ENCODE measurements at regions not wholly inside any gene's neighbourhood (a gene's known extent, or its start where the extent isn't known, plus 50 kb on each side); places are given as distances from the start of the nearest gene placed in this dataset.

- no peaks in the 10 kb centered on the region for H3K4me1 ChIP-seq (ENCODE audit: control insufficient read depth in 1 of 2, insufficient read depth in 1 of 2, low read depth in 1 of 2, low read length in 1 of 2)
- H3K4me3 ChIP-seq (ENCODE audit: low read depth in 1 of 2, low read length in 1 of 2): no peak overlapping the region
- no peaks in the 10 kb centered on the region for H3K27me3 ChIP-seq
- no peak overlapping the region for H3K27ac ChIP-seq
- no peaks in the 10 kb centered on the region for H3K36me3 ChIP-seq
- TF ChIP-seq, protein P1, sequence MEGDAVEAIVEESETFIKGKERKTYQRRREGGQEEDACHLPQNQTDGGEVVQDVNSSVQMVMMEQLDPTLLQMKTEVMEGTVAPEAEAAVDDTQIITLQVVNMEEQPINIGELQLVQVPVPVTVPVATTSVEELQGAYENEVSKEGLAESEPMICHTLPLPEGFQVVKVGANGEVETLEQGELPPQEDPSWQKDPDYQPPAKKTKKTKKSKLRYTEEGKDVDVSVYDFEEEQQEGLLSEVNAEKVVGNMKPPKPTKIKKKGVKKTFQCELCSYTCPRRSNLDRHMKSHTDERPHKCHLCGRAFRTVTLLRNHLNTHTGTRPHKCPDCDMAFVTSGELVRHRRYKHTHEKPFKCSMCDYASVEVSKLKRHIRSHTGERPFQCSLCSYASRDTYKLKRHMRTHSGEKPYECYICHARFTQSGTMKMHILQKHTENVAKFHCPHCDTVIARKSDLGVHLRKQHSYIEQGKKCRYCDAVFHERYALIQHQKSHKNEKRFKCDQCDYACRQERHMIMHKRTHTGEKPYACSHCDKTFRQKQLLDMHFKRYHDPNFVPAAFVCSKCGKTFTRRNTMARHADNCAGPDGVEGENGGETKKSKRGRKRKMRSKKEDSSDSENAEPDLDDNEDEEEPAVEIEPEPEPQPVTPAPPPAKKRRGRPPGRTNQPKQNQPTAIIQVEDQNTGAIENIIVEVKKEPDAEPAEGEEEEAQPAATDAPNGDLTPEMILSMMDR (IDR thresholded peaks at IDR 0.05): no peak
- no peaks in the 10 kb centered on the region for H3K9me3 ChIP-seq
Measured at GRCh38 chr1:4113897-4114296, 213.8 kb upstream of the C1orf174 start.

- H3K36me3 ChIP-seq: no peaks in the 10 kb centered on the region
- no peak overlapping the region for H3K4me3 ChIP-seq (ENCODE audit: low read depth in 1 of 2, low read length in 1 of 2)
- no peaks in the 10 kb centered on the region for H3K4me1 ChIP-seq (ENCODE audit: control insufficient read depth in 1 of 2, insufficient read depth in 1 of 2, low read depth in 1 of 2, low read length in 1 of 2)
- H3K27ac ChIP-seq: no peak overlapping the region
- H3K9me3 ChIP-seq: no peaks in the 10 kb centered on the region
- TF ChIP-seq, protein P1 (IDR thresholded peaks at IDR 0.05): no peak
- H3K27me3 ChIP-seq: no peaks in the 10 kb centered on the region
Measured at GRCh38 chr1:4115191-4115900, 215.3 kb upstream of the C1orf174 start.

DNA sequence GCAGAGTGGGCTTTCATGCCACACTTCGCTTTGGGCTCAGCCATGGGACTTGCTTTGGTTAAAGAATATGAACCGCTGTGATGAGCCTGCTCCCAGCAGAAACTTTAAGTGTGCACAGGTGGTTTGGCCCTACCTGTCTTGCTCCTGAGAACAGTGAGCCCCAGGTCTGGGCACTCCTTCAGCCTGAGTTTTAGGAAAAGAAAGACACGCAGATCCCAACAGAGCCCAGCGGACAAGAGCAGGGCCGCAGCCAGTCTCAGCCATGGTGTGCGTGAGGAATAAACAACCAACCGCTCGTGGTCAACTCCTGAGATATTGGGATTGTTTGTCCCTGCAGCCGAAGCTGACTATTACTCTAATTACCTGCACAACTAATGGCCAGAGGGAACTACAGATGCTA lies 217.1 kb upstream of the C1orf174 start:
- H3K4me3 ChIP-seq (ENCODE audit: low read depth in 1 of 2, low read length in 1 of 2): no peak overlapping the region
- no peaks in the 10 kb centered on the region for H3K9me3 ChIP-seq
- H3K36me3 ChIP-seq: no peaks in the 10 kb centered on the region
- H3K27me3 ChIP-seq: no peaks in the 10 kb centered on the region
- TF ChIP-seq, protein P1 (IDR thresholded peaks at IDR 0.05): no peak
- no peak overlapping the region for H3K27ac ChIP-seq
- no peaks in the 10 kb centered on the region for H3K4me1 ChIP-seq (ENCODE audit: control insufficient read depth in 1 of 2, insufficient read depth in 1 of 2, low read depth in 1 of 2, low read length in 1 of 2)

DNA sequence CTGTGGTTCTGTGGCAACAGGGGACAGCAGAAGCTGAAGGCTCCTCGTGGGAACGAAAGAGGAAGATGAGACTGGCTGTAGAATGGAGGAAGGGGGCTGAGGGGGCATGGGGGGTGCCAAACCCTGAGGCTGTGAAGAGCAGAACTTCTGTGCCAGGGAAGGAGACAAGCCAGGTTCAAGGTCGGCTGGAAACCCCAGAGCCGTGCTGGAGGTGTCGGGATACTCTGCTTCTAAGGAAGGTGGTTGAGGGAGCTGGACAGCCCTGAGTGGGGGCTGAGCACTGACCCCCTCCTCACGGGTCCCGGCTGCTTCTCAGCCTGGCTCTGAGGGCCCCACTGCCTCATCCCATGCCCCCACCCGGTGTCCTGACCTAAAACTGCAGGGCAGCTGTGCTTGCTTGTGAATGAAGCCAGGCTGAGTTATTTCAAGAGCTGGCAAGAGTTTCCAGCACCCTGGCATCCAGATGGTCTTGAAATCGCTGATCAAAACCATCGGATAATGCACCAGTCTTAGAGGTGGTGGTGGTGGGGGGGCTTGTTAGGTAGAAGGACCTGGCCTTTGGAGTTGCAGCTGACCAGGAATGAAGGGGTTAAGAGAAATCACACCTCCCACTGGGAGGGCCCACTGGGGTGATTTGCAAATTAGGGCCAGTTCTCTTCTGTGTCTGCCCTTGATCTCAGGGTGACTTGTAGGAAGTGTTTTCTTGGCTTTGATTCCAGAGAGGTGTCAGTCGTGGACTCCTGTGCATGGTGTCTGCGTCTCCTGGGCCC lies 218.9 kb upstream of the C1orf174 start:
- no peak overlapping the region for H3K27ac ChIP-seq
- H3K9me3 ChIP-seq: no peaks in the 10 kb centered on the region
- H3K4me1 ChIP-seq (ENCODE audit: control insufficient read depth in 1 of 2, insufficient read depth in 1 of 2, low read depth in 1 of 2, low read length in 1 of 2): no peaks in the 10 kb centered on the region
- no peak overlapping the region for H3K4me3 ChIP-seq (ENCODE audit: low read depth in 1 of 2, low read length in 1 of 2)
- no peaks in the 10 kb centered on the region for H3K36me3 ChIP-seq
- no peaks in the 10 kb centered on the region for H3K27me3 ChIP-seq
- TF ChIP-seq, protein P1 (IDR thresholded peaks at IDR 0.05): no peak

- Histone ChIP-seq H3K4me3 (ENCODE audit: low read depth in 1 of 2, low read length in 1 of 2) (no peak overlapping the region), H3K4me1 (ENCODE audit: control insufficient read depth in 1 of 2, insufficient read depth in 1 of 2, low read depth in 1 of 2, low read length in 1 of 2) (no peaks in the 10 kb centered on the region), H3K27me3 (no peaks in the 10 kb centered on the region), H3K9me3 (no peaks in the 10 kb centered on the region), H3K27ac (no peak overlapping the region), H3K36me3 (no peaks in the 10 kb centered on the region)
- TF ChIP-seq, protein P1 (IDR thresholded peaks at IDR 0.05): no peak
Measured at GRCh38 chr1:4119516-4120220, 219.6 kb upstream of the C1orf174 start.

Data from neutrophil (primary cell).